ENCODE measurements at regions not wholly inside any gene's neighbourhood (a gene's known extent, or its start where the extent isn't known, plus 50 kb on each side); places are given as distances from the start of the nearest gene placed in this dataset.

GRCh38 chr5:103923616-103924168, 361.1 kb upstream of the NUDT12 start:
- no peak for TF ChIP-seq CTCF (conservative IDR thresholded peaks at IDR 0.05 in 1 of 2, IDR thresholded peaks at IDR 0.05 in 1 of 2; ENCODE audit: extremely low read depth in 1 of 2, insufficient read depth in 1 of 2, low read depth in 1 of 2, low read length in 2 of 2)
- no peak for TF ChIP-seq EZH2 (IDR thresholded peaks at IDR 0.05; ENCODE audit: borderline replicate concordance, low read length)

Data from mammary epithelial cell (primary cell).